ENCODE measurements at regions not wholly inside any gene's neighbourhood (a gene's known extent, or its start where the extent isn't known, plus 50 kb on each side); places are given as distances from the start of the nearest gene placed in this dataset.
"Not testable (repeated sequence)": the region's sequence is repeated elsewhere in the genome, so short reads cannot be mapped to it uniquely, and the experiment has no call there.

DNA sequence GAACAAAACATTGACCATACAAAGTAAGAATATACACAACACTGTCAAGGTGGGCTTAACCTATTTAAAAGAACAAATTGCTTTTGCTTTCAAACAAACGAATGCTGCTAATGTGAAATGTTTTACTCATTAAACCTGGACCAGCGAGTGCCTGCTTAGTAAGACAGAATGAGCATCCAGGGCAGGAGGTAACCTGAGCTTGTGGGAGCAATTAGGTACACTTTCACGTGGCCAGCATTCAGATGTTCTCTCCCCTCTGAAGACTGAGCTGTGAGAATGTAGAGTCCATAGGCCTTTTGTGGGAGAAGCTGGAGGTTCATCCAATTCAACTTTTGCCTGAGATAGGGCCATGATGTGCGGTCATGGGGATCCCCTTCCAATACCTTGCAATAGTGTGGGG lies 266.5 kb downstream of the TSN start:
- DNase-seq: no peak

DNA sequence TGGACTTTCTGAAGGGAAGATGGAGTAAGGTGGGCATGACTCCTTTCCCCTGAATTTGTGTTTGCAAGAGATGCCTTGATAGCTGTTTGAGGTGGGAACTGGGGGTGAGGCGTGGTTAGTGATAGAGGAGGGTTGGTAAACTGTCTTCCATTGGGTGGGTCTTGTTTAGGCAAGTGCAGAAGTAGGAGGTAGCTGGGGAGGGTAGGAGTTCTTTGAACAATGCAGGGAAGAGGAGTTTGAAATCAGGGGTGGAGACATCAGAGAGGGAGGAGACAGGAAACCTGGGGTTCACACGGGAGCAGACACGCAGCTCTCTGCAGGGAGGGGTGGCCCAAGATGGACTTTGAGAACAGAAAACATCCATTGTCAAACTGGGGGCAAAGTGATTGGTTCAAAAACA lies 267.1 kb downstream of the TSN start:
- no peak for DNase-seq

DNA sequence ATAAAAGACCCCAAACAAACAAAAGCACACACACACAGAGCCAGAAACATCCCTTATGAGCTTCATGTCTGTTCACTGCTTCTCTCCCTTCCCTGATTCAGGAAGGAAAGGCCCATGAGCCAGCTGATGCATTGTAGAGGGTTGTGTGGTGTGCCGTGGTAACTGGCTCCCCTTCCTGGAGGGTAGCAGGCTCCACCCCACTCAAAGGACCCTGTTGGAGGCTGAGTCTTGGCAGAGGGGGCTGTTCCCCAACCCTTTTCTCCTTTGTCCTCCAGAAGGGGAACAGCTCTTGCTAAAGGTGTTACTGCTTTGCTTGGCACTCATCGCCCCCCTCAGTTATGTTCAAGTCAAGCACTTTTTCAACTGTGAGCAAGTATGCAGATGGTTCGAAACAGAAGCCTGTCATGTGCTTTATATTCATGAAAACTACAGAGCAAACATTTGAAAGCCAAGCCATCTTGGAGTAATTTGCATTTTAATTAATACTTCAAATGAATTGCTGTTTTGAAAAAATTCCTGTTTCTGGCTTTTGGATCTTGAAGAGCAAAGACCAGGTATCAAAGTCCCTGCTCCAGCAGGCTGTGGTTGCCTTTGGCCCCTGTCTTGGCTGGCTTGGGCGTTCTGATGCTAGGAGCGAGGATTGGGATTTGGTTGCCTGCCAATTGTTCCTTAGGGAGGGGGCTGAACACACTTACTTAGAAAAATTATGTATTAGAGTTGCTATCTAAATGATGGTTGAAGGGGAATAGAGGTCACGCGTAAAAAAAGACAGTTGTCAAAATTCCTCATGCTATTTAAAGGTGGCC lies 267.8 kb downstream of the TSN start:
- DNase-seq: no peak

DNA sequence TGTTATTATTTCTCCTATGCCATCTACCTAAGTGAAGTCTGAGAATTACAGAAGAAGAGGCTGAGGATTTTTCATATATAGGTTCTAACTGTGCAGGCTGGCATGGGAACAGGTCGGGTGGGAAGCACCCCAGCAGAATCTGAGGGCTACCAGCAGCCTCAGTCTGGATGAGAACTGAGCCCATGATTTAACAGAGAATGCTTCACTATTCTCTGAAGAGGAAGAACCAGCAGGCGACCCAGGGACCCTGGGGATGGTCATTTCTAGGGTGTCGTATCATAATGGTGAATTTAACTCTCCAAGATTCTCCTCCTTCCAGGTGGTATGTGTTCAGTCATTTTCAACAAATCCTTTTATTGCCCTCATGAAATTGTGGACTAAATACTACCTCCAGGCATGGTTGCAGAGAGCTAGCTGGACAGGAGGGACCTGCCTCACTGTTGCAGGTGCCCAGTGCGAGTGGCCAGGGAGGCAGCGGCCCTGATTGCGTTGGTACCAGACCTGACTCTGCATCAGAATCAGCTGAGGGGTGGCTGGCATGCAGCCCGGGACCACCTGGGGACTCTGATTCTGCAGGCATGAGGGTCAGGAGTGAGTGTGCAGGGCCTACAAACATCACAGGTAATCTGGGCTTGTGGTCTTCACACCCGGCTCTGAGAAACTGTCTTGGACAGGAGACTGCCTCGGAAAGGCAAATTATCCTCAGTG lies 272.2 kb downstream of the TSN start:
- no peak for DNase-seq

DNA sequence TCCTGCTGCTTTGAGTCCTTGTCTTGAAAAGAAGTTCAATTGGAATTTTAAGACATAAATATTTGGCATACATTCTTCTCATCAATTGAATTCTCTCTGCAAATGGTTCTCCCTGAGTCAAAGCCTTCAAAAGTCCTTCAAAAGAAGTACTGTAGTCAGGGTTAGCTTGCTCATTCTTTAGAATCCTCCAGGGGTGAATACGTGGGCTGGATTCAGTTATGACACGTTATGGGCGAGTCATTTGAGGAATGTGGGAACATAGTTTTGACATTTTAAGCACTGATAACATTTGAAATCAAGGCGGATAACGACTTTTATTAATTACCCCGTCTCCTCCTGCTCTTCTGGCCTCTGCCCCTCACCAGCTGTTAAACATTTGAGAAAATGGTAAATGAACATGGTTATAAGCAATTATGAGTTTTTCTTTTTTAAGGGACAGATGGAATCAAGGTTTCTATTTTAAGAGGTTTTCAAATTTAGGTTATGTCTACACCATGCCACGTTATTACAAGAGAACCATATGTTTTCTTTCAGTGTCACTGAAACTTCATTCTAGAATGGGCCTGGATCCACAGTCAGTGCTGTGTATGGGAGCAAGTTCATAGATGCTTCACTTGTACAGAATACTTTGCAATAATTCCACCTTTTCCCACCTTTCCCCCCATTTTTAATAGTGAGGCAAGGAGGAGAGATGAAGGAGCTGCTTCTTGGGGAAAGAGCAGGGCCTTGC lies 273.1 kb downstream of the TSN start:
- no peak for DNase-seq

DNA sequence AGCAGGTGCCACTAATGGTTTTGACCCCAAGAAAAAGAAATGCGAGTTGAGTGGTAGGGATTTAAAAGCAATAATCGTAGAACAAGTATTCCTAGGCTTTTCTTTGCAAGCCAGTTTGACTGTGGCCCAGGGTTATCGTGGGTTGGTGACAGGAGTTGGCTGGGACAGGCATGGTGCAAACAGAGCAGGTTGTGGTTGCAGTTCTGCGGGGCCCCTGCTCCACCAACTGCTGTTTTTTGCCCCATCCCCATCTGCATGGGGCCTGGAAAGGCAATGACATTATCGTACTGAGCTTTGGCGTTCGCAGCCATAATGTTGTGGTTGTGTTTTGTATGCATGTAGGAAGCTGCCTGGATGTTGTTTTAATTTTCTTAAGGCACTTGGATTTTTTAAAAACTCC lies 274.0 kb downstream of the TSN start:
- no peak for DNase-seq

DNA sequence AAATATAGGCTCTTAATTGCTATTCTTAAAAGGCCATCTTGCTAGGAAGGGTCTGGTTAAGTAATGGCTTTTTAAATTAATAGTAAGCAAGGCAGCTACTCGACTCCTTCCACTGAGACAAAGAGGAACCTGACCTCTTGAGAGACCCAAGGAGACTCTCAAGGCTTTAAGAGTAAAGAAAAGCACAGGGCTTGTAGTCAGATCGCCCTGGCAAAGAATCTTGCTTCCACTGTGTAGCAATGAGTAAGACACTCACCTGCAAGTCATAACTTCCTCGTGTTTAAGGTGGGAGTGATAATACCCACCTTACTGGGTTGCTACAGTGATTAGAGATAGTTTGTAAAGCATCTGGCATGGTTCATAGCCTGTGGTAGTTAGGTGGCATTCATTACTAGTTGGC lies 274.5 kb downstream of the TSN start:
- no peak for DNase-seq

DNA sequence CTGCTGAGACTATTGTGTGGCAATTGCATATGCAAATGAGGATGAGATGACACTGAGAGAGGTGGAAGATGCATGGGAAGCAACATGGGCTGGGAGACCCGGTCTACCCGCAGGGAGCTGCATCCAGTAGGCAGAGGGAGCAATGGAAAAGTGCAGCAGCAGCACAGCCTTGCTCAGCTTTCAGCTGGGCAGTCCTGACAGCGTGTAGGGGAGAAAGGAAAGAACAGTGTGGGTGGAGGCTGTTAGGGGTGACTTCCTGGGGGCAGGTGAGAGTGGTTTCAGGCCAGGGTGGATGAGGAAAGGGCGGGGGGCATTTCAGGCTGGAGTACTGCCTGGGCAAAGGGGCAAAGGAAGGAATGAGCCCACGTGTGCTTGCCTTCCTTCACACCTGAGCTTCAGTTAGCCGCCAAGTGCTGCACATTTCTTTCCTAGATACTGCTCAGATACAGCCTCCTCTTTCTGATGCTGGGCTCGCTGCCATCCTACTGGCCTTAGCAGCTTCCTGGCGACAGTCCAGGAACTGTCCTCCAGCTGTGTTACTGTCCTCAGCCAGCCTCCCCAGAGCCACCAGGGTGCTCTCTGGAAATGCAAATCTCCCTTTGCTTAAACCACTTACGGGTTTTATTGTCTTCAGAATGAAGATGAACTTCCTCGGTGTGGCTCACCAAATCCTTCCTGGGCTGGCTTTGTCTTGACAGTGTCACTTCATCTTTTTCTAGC lies 276.3 kb downstream of the TSN start:
- no peak for DNase-seq

DNA sequence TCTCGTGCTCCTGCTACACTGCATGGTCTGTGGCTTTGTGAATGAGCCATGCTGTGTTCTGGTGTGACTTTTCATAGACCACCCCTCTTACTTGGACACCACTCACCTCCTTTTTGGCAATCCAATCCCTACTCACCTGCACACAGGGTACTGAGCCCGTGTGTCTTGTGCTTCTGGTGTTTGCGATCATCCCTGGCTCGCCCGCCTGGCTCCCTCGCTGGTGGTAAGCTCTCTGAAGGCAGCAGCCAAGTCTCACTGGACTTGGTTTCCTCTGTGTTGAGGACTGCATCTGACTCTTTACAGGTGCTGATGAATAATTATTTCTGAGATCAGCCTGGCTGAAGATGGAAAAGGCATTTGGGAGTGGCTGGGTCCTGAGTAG lies 276.8 kb downstream of the TSN start:
- DNase-seq: no peak

DNA sequence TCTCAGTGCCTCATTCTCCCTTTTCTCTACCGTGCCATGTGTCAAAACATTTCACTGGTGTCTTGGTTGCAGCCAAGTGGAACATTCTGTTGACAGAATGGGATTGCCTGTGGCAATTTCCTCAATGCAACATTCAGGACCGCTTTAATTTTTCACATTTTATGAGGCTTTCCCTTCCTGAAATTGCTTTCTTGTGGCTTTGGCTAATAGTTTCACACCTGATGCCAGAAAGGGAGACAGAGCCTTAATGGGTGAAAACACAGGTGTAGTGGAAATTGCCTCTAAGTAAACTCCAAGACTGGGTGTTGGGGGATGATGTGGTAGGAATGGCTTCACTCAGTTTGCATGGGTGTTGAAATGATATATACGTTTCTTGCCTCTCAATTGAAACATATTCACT lies 278.3 kb downstream of the TSN start:
- DNase-seq: no peak

DNA sequence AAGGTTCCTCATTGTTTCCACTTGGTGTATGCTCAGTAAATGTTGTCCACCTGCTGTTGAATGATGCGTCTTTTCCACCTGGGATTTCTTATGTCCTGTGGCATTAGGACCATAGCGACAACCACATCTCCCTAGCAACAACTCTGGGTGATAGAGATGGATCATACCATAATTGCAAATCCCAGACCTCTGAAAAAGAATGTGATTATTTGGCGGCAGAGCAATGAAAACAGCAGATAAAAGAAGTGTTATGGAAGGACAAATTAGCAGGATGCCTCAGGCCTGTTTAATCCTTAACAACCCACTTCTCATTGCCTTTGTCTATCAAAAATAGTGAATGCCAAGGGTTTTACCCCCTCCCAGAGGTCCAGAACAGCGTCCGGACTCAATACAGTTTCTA lies 278.9 kb downstream of the TSN start:
- DNase-seq: no peak

DNA sequence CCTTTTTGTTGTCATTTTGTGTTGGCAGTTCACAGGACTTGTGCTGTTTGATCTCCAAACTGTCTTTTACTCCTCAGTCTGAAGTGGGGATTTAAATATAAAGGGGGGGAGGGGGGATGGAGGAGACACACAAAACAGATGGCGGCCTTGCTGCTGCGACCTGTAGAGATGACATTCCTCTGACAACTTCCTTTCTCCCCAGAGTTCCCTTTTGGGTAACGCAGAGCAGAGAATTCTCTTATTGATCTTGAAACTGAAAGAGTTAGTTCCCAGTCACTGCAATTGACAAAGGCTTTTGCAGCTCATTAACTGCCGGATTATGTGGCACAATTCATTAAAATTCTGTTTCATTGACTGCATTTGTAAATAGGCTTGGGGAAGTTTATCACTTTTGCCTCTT lies 279.3 kb downstream of the TSN start:
- no peak for DNase-seq

DNA sequence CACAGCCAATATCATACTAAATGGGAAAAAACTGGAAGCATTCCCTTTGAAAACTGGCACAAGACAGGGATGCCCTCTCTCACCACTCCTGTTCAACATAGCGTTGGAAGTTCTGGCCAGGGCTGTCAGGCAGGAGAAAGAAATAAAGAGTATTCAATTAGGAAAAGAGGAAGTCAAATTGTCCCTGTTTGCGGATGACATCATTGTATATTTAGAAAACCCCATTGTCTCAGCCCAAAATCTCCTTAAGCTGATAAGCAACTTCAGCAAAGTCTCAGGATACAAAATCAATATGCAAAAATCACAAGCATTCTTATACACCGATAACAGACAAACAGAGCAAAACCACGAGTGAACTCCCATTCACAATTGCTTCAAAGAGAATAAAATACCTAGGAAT lies 283.4 kb downstream of the TSN start:
- not testable (repeated sequence) for DNase-seq

DNA sequence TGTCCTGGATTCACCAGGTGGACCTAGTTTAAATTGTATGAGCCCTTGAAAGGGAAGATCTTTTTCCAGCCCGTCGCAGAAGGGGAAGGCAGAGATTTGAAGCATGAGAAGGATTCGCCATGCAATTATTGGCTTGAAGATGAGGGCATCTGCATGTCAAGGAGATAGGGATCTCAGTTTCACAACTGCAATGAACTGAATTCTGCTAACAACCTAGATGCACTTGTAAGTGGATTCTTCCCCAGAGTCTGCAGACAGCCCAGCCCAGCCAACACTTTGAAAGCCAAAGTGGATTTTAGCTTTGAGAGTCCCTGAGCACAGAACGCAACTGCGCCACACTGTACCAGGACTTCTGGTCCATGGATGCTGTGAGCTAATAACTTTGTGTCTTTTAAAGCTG lies 286.0 kb downstream of the TSN start:
- no peak for DNase-seq

DNA sequence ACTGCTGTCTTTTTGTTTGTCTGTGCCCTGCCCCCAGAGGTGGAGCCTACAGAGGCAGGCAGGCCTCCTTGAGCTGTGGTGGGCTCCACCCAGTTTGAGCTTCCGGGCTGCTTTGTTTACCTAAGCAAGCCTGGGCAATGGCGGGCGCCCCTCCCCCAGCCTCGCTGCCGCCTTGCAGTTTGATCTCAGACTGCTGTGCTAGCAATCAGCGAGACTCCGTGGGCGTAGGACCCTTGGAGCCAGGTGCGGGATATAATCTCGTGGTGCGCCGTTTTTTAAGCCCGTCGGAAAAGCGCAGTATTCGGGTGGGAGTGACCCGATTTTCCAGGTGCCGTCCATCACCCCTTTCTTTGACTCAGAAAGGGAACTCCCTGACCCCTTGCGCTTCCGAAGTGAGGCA lies 296.2 kb downstream of the TSN start:
- not testable (repeated sequence) for DNase-seq

DNA sequence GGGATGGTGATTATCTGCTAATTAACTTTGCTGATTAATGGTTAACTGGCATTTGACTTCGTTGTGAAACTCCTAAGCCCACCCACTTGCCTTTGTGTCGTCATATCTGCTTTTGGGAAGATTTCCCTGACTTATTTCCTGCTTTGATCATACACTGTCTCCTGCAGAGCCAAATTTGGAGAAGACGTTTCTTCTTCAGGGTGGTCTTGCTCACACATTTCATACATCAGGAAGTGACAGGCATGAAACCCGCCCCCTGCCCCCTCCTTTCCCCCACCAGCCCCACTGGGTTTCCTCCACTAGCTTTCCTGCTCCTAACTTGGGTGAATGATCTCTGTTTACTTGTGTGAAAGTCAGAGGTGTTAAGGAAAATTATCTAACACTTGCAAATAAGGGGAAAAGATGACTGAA lies 300.1 kb downstream of the TSN start:
- no peak for DNase-seq

DNA sequence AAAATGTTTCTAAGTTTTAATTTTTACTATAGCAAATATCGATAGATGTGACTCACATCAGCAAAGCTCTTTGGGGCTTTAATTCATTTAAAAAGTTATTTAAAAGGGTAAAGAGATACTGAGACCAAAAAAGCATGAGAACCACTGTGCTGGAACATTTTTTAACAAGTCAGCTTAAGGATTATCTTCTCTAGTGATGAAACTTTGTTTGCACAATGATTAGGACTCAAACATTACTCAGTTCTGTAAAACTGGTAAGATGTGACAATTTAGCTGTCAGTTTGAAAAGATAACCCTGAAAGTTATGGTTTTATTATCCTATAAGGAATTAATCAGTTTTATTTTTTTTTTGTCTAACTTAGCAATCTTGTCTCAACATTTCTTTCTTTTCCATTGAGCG lies 301.4 kb downstream of the TSN start:
- DNase-seq: no peak

DNA sequence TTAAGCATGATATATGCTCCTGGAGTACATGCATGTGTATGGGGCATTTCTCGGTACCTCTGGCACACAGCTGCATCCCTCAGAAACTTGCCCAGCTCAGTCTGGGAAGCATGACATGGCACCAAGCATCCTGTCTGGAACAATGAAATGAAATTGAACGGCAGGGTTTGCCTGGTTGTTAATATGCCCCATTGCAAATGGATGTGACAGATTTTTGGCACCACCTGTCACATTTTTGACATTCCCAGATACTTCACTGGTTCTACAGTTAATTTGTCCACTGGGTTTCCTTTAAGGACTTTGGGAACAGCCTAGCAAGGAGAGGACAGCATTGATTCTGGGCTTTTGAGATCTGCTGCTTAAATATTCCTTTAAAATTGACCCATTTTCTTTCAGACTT lies 305.8 kb downstream of the TSN start:
- no peak for DNase-seq

DNA sequence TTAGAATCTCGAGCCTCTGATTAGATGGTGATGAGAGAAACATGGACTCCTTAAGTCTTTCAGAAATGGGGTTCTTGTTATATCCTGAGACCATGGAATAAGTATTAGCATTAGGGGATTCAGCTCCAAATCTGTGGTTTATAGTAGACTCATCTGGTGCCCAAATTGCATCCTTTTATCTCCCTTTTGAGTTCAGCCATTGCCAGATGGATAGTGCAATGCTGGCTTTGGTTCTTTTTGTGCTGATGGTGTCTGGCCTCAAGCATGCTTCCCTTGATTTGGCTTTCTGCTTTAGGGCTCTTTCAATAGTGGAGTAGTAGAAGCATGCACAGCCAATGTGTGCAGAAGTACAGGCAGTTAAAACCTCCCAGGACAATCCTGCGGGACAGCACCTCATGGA lies 306.4 kb downstream of the TSN start:
- DNase-seq: no peak

DNA sequence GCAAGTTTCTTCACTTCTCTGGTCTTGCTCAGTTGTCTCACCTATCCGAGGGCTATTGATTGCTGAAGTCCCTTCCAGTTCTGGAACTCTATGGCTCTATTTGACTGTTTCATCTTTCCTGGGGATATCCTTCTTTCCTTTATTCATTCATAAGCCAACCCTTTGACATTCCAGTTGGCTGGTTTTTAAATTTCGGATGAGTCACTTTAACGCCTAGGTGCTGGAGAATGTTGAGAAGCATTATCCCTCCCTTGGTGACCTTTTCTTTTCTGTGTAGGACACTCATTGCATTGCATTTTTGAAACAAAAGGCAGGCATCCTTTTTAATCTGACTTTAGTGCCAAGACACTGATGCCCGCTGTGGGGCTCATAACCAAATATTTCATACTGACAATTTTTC lies 307.1 kb downstream of the TSN start:
- DNase-seq: no peak

DNA sequence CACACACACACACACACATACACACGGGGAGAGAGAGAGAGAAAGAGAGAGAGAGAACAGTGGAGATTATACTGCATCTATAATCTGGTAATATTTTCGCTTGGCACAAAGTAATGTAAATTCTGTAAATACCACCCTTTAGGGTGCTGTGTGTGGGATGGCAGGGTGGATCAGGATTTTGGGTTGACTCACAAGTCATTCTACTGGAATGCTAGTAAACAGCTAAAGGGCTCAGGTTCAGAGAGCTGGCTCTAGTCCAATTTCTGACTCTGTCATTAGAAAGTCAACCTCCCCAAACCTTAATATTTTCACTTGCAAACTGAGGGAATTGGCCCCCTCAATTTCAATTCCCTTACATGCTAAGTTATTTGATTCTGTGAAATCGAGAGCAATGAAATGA lies 308.3 kb downstream of the TSN start:
- DNase-seq: no peak

DNA sequence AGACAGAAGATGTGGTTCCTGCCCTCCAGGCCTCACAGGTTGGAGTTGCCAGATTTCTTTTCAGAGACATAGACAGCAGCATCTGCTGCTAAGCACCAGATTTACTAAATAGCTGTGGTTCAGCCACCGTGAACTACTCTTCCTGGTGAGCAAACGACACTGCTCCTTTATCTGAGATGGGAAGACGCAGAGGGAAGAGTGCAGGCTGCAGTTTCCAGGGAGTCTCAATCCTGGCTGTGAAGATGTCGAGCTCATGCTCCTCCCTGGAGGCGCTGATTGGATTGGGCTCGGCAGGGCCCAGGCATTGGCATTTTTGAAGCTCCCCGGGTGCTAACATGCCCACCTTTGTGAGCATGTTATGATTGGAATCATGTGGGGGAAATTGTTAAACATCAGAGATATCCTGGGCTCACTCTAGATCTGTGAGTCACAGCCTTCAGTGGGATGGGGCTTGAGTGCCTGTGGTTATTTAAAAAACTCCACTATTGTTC lies 314.8 kb downstream of the TSN start:
- no peak for DNase-seq

DNA sequence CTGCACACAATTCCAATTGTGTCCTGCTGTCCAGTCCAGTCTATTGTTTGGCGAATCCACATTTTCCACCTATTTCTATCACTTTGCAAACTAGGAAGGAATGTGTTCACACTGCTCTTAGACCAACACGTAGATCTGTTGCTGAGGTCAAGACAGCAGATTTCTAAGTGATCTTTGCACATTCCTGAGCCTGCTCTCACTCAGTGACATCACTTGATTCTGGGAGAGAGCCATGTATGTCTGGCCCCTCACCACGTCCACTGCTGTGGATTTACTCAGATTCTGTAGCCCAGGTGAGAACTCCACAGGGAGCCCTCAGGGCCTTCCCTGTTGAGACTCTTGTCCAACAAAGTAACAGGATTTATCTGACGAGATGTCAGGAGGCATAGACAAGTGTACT lies 317.2 kb downstream of the TSN start:
- no peak for DNase-seq

Data from SIG-M5 (cell line).